ENCODE measurements at regions not wholly inside any gene's neighbourhood (a gene's known extent, or its start where the extent isn't known, plus 50 kb on each side); places are given as distances from the start of the nearest gene placed in this dataset.
"Not testable (repeated sequence)": the region's sequence is repeated elsewhere in the genome, so short reads cannot be mapped to it uniquely, and the experiment has no call there.

DNA sequence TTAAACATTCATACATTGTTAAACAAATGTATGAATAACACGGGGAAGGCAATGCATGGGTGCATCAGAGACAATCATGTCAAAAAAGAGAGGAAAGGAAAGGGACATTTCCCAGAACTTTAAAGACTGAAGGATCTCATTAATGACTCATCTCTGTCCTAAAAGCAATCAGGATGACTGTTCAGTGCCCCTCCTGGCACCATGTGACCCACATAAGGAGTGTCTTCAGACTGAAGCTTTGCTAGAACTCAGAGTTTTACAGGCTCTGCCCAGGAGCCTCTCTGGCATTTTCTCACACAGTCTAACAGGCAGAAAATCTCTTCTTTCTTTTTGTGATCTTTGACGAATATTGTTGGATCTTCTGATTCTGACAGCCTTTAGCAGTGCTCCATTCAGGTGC lies 315.3 kb downstream of the OTUD1 start:
- DNase-seq (ENCODE audit: low read depth), result no peak

DNA sequence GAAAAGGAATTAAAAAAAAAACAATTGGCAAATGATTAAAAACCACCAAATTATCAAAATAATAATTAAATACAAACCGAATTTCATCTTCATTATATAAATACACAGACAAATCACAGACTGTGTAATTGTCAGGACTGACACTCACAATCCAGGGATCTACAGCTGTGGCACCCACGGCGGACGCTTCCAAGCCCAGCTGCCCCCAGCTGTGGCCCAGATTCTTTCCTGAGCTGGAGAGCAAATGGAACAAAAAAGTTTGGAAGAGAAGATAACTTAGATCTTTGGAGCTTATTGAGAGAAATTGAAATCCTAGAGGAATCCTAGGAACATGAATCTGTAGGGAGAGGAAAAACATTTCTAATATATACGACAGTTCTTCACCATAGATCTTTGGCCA lies 316.1 kb downstream of the OTUD1 start:
- no peak for DNase-seq (ENCODE audit: low read depth)

GRCh38 chr10:23755556-23755955 lies 316.7 kb downstream of the OTUD1 start:
- no peak for DNase-seq (ENCODE audit: low read depth)

DNA sequence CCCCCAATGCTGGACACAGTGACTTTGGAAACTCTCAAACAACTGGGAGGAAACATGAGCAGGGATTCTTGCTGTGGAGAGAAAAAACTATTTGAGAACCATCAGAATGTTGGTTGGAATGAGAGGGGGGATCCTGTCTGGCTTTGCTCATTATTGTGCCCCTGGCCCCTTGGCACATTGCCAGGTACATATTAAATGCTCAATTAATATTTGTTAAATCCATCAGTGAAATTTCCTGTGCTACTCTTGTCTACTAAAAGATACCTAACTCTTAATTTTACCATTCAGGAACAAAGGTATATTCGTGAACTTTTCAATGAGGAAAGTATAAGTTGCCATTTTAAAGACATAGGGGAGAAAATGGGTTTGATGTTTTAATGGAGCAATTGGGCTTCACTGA lies 329.4 kb downstream of the OTUD1 start:
- no peak for DNase-seq (ENCODE audit: low read depth)

- no peak for DNase-seq (ENCODE audit: low read depth)
Observed at GRCh38 chr10:23777153-23777552, 338.3 kb downstream of the OTUD1 start.

GRCh38 chr10:23779301-23779700 lies 340.4 kb downstream of the OTUD1 start:
- no peak for DNase-seq (ENCODE audit: low read depth)

GRCh38 chr10:23780331-23780730 lies 341.5 kb downstream of the OTUD1 start:
- DNase-seq (ENCODE audit: low read depth), result no peak

- DNase-seq (ENCODE audit: low read depth), result no peak
Observed at GRCh38 chr10:23786594-23786993, 347.7 kb downstream of the OTUD1 start.

- DNase-seq (ENCODE audit: low read depth), result no peak
Observed at GRCh38 chr10:23793577-23793976, 354.7 kb downstream of the OTUD1 start.

DNA sequence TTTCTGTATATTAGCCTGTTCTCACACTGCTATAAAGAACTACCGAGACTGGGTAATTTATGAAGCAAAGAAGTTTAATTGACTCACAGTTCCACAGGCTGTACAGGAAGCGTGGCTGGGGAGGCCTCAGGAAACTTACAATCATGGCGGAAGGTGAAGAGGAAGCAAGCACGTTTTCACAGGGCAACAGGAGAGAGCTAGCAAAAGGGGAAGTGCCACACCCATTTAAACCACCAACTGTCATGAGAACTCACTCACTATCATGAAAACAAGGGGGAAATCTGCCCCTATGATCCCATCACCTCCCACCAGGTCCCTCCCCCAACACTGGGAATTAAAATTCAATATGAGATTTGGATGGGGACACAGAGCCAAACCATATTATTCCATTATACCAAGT lies 358.6 kb downstream of the OTUD1 start:
- DNase-seq (ENCODE audit: low read depth), result not testable (repeated sequence)

GRCh38 chr10:23804125-23804524 lies 365.2 kb downstream of the OTUD1 start:
- DNase-seq (ENCODE audit: low read depth), result no peak

- no peak for DNase-seq (ENCODE audit: low read depth)
Observed at GRCh38 chr10:23813687-23814086, 374.8 kb downstream of the OTUD1 start.

DNA sequence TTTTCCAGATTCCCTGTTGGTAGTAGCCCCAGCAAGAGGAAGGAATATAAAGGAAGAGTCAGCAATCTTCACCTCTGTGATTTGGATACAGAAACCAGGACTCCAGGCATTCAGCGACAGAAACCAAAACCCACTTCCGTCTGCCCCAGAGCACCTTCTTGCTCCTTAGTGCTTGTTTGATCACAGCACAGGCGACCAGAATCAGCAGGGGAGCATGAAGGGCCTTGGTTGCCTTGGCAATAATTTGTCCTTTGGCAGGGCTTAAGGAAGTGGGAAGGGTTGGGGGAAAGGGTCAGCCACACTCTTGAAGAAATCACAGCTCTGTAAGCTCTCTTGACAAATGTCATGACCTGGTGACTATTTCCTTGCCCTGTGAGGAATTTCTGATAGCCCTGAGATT lies 379.6 kb downstream of the OTUD1 start:
- DNase-seq (ENCODE audit: low read depth), result no peak

- DNase-seq (ENCODE audit: low read depth), result no peak
Observed at GRCh38 chr10:23820792-23821191, 381.9 kb downstream of the OTUD1 start.

GRCh38 chr10:23824822-23825221 lies 384.1 kb upstream of the KIAA1217 start:
- DNase-seq (ENCODE audit: low read depth), result no peak

DNA sequence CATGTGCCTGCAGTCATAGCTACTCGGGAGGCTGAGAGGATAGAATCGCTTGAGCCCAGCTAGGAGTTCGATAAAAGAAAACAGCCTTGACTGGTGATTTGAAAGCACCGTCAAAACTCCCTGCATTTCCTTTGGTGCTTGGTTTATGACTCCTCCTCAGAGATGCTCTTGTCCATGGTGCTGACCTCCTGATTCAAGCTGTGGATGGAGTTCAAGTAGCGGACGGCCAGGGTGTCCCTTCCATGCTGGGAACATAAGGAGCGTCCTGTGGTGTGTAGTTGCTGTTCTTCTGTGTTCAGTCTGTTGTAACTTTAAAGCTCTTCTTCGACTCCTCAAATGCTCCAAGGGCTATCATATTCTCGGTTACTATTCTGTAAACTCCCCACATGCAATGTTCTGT lies 382.5 kb upstream of the KIAA1217 start:
- no peak for DNase-seq (ENCODE audit: low read depth)

DNA sequence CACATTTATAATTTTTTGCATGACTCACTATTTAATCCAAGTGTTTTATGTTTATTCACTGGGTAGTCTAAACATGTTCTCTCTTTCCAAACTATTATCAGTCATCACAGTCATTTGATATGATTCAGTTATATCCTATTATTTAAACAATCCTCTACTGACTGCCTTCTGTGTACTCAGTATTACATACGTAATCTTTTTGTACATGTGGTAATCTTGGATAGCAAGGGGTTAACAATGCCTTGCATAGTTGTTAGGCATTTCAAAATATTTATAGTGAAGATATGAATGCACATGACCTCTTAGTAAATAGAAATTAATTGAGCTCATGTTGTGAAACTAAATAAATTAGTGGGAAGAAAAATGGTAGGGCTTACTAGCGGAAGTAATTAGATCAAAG lies 379.4 kb upstream of the KIAA1217 start:
- DNase-seq (ENCODE audit: low read depth), result no peak

DNA sequence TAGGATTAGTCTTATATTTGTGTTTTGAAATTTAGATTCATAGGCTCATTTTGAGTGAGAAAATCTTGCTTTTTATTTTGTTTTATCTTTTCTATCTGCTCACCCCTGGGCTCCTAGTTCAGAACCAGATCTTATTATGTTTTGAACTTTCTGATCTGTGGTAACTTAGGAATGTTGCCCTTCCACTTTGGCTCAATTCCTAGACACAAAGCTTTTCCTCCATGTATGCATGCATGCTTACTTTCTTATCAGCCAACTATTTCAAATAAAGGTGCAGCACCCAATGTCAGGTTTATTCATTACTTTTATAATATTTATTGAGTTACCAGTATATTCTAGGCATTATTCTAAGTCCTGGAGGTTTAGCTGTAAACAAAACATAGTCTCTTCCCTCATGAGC lies 374.8 kb upstream of the KIAA1217 start:
- DNase-seq (ENCODE audit: low read depth), result no peak

DNA sequence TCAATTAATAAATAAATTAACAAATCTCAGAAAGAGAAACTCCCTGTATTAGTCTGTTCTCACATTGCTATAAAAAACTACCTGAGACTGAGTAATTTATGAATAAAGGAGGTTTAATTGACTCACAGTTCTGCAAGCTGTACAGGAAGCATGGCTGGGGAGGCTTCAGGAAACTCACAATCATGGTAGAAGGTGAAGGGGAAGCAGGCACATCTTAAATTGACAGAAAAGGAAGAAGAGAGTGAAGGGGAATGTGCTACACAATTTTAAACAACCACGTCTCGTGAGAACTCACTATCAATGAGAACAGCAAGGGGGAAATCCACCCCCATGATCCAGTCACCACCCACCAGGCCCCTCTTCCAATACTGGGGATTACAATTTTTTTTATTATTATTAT lies 358.3 kb upstream of the KIAA1217 start:
- no peak for DNase-seq (ENCODE audit: low read depth)

- no peak for DNase-seq (ENCODE audit: low read depth)
Observed at GRCh38 chr10:23859598-23859997, 349.3 kb upstream of the KIAA1217 start.

DNA sequence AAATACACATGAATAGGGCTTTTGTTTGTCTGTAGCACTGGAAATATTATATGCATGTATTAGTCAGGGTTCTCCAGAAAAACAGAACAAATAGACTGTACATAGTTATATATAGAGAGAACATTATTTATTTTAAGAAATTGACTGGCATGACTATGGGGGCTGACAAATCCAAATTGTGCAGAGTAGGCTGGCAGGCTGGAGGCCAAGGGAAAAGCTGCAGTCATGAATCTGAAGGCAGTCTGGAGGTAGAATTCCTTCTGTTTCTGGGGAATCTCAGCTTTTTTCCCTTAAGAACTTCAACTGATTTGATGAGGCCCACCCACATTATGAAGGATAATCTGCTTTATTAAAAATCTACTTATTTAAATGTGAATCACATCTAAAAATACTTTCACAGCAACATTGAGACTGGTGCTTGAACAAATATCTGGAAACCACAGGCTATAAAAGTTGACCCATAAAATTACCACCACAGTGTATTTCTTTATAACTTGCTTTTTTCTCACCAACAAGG lies 344.2 kb upstream of the KIAA1217 start:
- DNase-seq (ENCODE audit: low read depth), result no peak

GRCh38 chr10:23866985-23867384 lies 342.0 kb upstream of the KIAA1217 start:
- DNase-seq (ENCODE audit: low read depth), result not testable (repeated sequence)

DNA sequence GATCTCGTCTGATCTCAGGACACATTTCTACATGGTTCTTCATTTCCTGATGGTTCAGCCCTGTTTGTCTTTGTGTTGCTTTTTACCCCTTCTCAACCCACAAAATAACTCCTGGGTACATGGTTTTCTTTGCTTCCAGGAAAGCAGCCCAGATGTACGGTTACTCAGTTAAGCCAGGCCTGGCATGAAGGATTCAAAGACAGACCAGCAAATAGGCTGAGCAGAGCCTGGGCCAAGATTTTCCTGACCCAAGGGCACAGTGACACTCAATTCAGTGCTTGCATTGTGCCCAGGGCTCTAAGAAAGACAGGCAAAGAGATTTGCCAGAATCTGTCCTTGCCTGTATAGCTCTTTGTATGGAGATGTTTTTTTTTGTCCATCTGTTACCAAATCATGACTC lies 340.8 kb upstream of the KIAA1217 start:
- no peak for DNase-seq (ENCODE audit: low read depth)

- DNase-seq (ENCODE audit: low read depth), result no peak
Observed at GRCh38 chr10:23869548-23869947, 339.4 kb upstream of the KIAA1217 start.

DNA sequence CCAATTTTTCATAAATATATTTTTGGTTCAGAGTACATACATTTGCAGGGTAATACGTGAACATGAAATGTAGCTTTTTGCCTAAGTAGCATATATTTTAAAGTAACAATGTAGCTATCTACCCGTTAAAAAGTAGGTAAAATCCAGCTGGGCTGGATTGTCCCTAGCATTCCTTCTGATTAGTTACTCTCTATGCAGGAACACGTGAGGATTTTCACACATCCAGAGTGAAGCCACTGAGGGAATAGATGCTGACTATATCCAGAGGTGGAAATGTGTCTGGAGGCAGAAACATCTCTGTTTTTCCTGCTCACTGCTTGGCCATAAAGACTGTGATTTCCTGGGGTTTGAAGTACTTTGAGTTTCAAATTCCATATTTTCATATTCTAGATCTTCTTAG lies 338.9 kb upstream of the KIAA1217 start:
- DNase-seq (ENCODE audit: low read depth), result no peak
